Fibroblast of lung (primary cell): ENCODE measurements at regions not wholly inside any gene's neighbourhood (a gene's known extent, or its start where the extent isn't known, plus 50 kb on each side); places are given as distances from the start of the nearest gene placed in this dataset.

Source experiments
- DNase-seq, 2 donors: peaks; one replicate each; pipeline versions ENCODE4 v3.0.0 to v3.0.0-alpha.2; 2010; ENCODE audit warnings: low read depth in 2 of 2
- H2AFZ ChIP-seq: 2 replicates; pipeline ENCODE4 v1.5.1; 2012; ENCODE audit warnings: low read length, control low read depth, inconsistent platforms
- H3K27ac ChIP-seq: 2 replicates; pipeline ENCODE4 v1.5.1; 2011; ENCODE audit warnings: low read length, control low read depth; ENCODE audit not compliant: insufficient read depth
- H3K27me3 ChIP-seq: 2 replicates; pipeline ENCODE4 v1.5.1; 2011; ENCODE audit warnings: mild to moderate bottlenecking, low read length; ENCODE audit not compliant: control insufficient read depth, insufficient read depth
- H3K36me3 ChIP-seq: 2 replicates; pipeline ENCODE4 v1.5.1; 2011; ENCODE audit warnings: low read length; ENCODE audit not compliant: control insufficient read depth, insufficient read depth
- H3K4me1 ChIP-seq: 2 replicates; pipeline ENCODE4 v1.5.1; 2011; ENCODE audit warnings: low read length; ENCODE audit not compliant: control insufficient read depth, insufficient read depth; ENCODE audit errors: extremely low read depth
- H3K4me2 ChIP-seq: 2 replicates; pipeline ENCODE4 v1.5.1; 2011; ENCODE audit warnings: low read length, control low read depth; ENCODE audit not compliant: insufficient read depth; ENCODE audit errors: extremely low read depth
- H3K4me3 ChIP-seq, 4 experiments: fragments of 200-600 bp in 1 of 4; sonication (generic) in 1 of 4; replicated peaks in 1 of 4; 2 replicates each; pipeline ENCODE4 v1.5.1; 2011 to 2016; ENCODE audit warnings: low read length in 4 of 4, low read depth in 3 of 4, mild to moderate bottlenecking in 3 of 4, control low read depth in 2 of 4, inconsistent platforms in 1 of 4, mixed read lengths in 1 of 4; ENCODE audit not compliant: insufficient read depth in 1 of 4; ENCODE audit errors: control extremely low read depth in 1 of 4
- H3K79me2 ChIP-seq: 2 replicates; pipeline ENCODE4 v1.5.1; 2012; ENCODE audit warnings: mild to moderate bottlenecking, low read length, inconsistent platforms; ENCODE audit not compliant: control insufficient read depth, insufficient read depth
- H3K9ac ChIP-seq: 2 replicates; pipeline ENCODE4 v1.5.1; 2011; ENCODE audit warnings: mild to moderate bottlenecking, low read length, control low read depth; ENCODE audit not compliant: insufficient read depth
- H3K9me3 ChIP-seq: 2 replicates; pipeline ENCODE4 v1.5.1; 2012; ENCODE audit warnings: low read depth, low read length; ENCODE audit not compliant: control insufficient read depth, insufficient read depth
- H4K20me1 ChIP-seq: 2 replicates; pipeline ENCODE4 v1.5.1; 2011; ENCODE audit warnings: low read length; ENCODE audit not compliant: control insufficient read depth, insufficient read depth; ENCODE audit errors: extremely low read depth
- EZH2 ChIP-seq: IDR thresholded peaks from 2 replicates; pipeline ENCODE4 v1.5.1; 2012; ENCODE audit warnings: low read length, control low read depth, mild to moderate bottlenecking; ENCODE audit errors: missing control alignments
- TF ChIP-seq, protein P1 (sequence below), 2 donors: IDR thresholded peaks in 1 of 2; conservative IDR thresholded peaks in 1 of 2; 1 replicate in 1 of 2; 2 replicates in 1 of 2; pipeline ENCODE4 v1.5.1; 2011 to 2012; ENCODE audit warnings: low read length in 2 of 2, control low read depth in 1 of 2, inconsistent platforms in 1 of 2, low read depth in 1 of 2, mild to moderate bottlenecking in 1 of 2

DNA sequence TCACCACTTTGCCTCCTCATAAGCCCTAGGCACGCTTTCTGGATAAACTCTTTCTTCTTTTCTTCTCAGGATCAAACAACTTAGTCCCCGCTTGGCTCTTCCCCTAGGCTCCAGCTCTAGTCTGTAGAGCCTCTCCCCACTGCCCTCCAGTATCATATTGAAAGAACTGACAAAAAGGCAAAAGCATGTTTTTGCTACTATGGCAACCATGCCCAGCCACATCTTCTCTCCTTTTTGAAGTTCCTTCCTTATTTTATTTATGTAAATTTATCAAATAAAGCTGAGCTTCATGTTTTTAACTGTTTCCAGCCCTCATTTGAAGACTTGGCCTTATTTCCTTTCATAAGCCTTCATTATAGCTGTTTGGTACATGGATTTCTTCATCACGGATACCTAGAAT lies 86.0 kb upstream of the LIMCH1 start:
- TF ChIP-seq, protein P1, sequence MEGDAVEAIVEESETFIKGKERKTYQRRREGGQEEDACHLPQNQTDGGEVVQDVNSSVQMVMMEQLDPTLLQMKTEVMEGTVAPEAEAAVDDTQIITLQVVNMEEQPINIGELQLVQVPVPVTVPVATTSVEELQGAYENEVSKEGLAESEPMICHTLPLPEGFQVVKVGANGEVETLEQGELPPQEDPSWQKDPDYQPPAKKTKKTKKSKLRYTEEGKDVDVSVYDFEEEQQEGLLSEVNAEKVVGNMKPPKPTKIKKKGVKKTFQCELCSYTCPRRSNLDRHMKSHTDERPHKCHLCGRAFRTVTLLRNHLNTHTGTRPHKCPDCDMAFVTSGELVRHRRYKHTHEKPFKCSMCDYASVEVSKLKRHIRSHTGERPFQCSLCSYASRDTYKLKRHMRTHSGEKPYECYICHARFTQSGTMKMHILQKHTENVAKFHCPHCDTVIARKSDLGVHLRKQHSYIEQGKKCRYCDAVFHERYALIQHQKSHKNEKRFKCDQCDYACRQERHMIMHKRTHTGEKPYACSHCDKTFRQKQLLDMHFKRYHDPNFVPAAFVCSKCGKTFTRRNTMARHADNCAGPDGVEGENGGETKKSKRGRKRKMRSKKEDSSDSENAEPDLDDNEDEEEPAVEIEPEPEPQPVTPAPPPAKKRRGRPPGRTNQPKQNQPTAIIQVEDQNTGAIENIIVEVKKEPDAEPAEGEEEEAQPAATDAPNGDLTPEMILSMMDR (conservative IDR thresholded peaks at IDR 0.05 in 1 of 2, IDR thresholded peaks at IDR 0.05 in 1 of 2; ENCODE audit: low read depth in 1 of 2, low read length in 2 of 2): no peak
- TF ChIP-seq EZH2: no peak
- no peaks in the 10 kb centered on the region for H3K9me3 ChIP-seq
- no peaks in the 10 kb centered on the region for H3K4me1 ChIP-seq
- H3K9ac ChIP-seq: no peak overlapping the region
- H3K4me3 ChIP-seq: no peak overlapping the region
- no peaks in the 10 kb centered on the region for H3K79me2 ChIP-seq
- no peaks in the 10 kb centered on the region for H3K36me3 ChIP-seq
- H4K20me1 ChIP-seq: no peaks in the 10 kb centered on the region
- no peak for DNase-seq
- no peak overlapping the region for H3K27ac ChIP-seq
- no peak overlapping the region for H3K4me2 ChIP-seq
- no peaks in the 10 kb centered on the region for H3K27me3 ChIP-seq
- no peak overlapping the region for H2AFZ ChIP-seq

DNA sequence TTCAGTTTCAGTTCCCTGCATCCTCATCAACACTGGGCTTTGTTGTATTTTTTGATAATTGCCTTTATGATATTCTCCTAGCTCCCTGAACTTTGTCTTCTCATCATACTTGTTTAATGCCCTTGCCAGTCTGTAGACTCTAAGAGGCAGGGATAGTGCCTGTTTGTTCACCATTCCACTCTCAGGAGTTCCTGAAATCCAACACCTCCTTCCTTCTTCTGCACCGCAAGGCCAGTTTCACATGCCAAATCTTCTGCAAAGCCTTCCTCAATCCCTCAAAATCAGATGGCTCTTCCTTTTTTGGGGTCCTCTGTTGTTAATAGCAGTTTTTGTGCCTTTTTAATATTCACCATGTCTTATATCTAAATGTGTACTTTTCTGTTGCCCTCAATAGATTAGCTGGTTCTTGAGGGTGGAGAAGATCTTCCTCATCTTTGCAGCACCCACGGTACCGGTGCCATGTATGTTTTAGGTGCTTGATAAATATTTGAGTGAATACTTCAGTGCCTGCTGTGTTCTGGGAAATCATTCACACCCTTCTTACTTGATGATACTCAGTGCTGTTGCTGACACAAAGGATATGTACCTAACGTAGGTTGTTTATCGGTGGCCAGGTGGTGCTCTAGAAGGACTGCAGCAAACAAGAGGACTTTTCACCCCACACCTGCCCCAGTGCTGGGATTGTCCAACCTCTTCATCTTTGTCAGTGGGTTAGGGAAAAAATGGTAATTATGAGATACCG lies 85.3 kb upstream of the LIMCH1 start:
- H2AFZ ChIP-seq: no peak overlapping the region
- H3K9me3 ChIP-seq: no peaks in the 10 kb centered on the region
- no peak for DNase-seq
- no peak overlapping the region for H3K4me2 ChIP-seq
- H3K4me3 ChIP-seq: no peak overlapping the region
- no peaks in the 10 kb centered on the region for H4K20me1 ChIP-seq
- TF ChIP-seq EZH2: no peak
- TF ChIP-seq, protein P1 (conservative IDR thresholded peaks at IDR 0.05 in 1 of 2, IDR thresholded peaks at IDR 0.05 in 1 of 2; ENCODE audit: low read depth in 1 of 2, low read length in 2 of 2): no peak
- H3K4me1 ChIP-seq: no peaks in the 10 kb centered on the region
- H3K79me2 ChIP-seq: no peaks in the 10 kb centered on the region
- no peaks in the 10 kb centered on the region for H3K27me3 ChIP-seq
- H3K36me3 ChIP-seq: no peaks in the 10 kb centered on the region
- H3K27ac ChIP-seq: no peak overlapping the region
- H3K9ac ChIP-seq: no peak overlapping the region

DNA sequence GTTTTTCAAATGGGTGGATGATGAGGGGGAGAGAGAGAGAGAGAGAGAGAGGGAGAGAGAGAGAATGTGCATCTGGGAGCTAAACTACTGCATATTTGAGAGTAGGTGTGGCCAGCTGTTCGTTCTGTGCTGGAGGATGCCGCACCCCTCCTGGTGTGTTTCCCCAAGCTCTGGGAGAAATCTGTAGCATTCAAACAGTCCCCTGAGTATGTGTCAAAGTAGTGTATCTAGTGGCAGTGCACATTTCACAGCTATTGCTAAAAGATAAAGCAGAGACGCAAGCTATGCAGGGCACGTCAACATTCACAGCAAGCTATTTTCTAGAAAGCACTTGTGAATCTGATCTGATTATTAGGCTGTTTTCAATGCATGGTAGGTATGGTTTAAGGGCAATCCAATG lies 83.5 kb upstream of the LIMCH1 start:
- Histone ChIP-seq H3K4me3 (no peak overlapping the region), H3K4me1 (no peaks in the 10 kb centered on the region), H3K36me3 (no peaks in the 10 kb centered on the region), H2AFZ (no peak overlapping the region), H3K9ac (no peak overlapping the region), H3K9me3 (no peaks in the 10 kb centered on the region), H3K27ac (no peak overlapping the region), H4K20me1 (no peaks in the 10 kb centered on the region), H3K79me2 (no peaks in the 10 kb centered on the region), H3K27me3 (no peaks in the 10 kb centered on the region), H3K4me2 (no peak overlapping the region)
- no peak for DNase-seq
- TF ChIP-seq, protein P1 (conservative IDR thresholded peaks at IDR 0.05 in 1 of 2, IDR thresholded peaks at IDR 0.05 in 1 of 2; ENCODE audit: low read depth in 1 of 2, low read length in 2 of 2): no peak
- TF ChIP-seq EZH2: no peak
